Endothelial cell of umbilical vein (primary cell): ENCODE measurements at regions not wholly inside any gene's neighbourhood (a gene's known extent, or its start where the extent isn't known, plus 50 kb on each side); places are given as distances from the start of the nearest gene placed in this dataset.

Experiments
- BruUV-seq: library from RNA; stranded (reverse); fragments of 400-500 nt; replicated peaks from 2 replicates; lab custom pipeline; 2021; lab: Mats Ljungman, UMichigan
- CTCF ChIA-PET: fragments of 300-600, 350-600 bp; sonication (Branson Sonifier 250); formaldehyde crosslinking; loops from one replicate; lab custom pipeline; 2021; ENCODE audit warnings: antibody characterized with exemption, inconsistent platforms; lab: Charles Lee
- POLR2A ChIA-PET: fragments of 300-600, 350-600 bp; sonication (Branson Sonifier 250); formaldehyde crosslinking; loops from one replicate; lab custom pipeline; 2021; ENCODE audit warnings: antibody characterized with exemption, inconsistent platforms; lab: Charles Lee
- DNase-seq: peaks from one replicate; pipeline ENCODE4 v3.0.0-alpha.2; 2011; ENCODE audit warnings: low read depth, low spot score
- FAIRE-seq: peaks from 2 replicates; lab custom pipeline; 2011; peaks lifted over from hg19 to GRCh38; lab: Jason Lieb, UNC
- H2AFZ ChIP-seq: 2 replicates; pipeline ENCODE4 v1.6.0; 2012; ENCODE audit warnings: low read depth, low read length, control low read depth, inconsistent platforms
- H3K27ac ChIP-seq: 2 replicates; pipeline ENCODE4 v1.5.1; 2011; ENCODE audit warnings: low read depth, mild to moderate bottlenecking, control low read depth, low read length, moderate library complexity; ENCODE audit not compliant: insufficient read depth
- H3K27me3 ChIP-seq, 2 experiments: 2 replicates each; pipeline versions ENCODE4 v1.6.0 to v1.6.1; 2011; ENCODE audit warnings: low read length in 2 of 2, mixed read lengths in 1 of 2; ENCODE audit not compliant: control insufficient read depth in 2 of 2, insufficient read depth in 2 of 2
- H3K36me3 ChIP-seq, 2 experiments: 2 replicates in 1 of 2; 3 replicates in 1 of 2; pipeline ENCODE4 v1.5.1; 2011; ENCODE audit warnings: low read length in 2 of 2, mild to moderate bottlenecking in 1 of 2, moderate library complexity in 1 of 2; ENCODE audit not compliant: control insufficient read depth in 2 of 2, insufficient read depth in 2 of 2; ENCODE audit errors: extremely low read depth in 1 of 2
- H3K4me1 ChIP-seq: 3 replicates; pipeline ENCODE4 v1.5.1; 2011; ENCODE audit warnings: mild to moderate bottlenecking, low read length; ENCODE audit not compliant: control insufficient read depth, insufficient read depth; ENCODE audit errors: extremely low read depth
- H3K4me2 ChIP-seq: 2 replicates; pipeline ENCODE4 v1.6.1; 2011; ENCODE audit warnings: low read length, control low read depth, mixed read lengths; ENCODE audit not compliant: insufficient read depth
- H3K4me3 ChIP-seq, 3 experiments: fragments of 200-600 bp in 1 of 3; sonication (generic), shearing (Covaris generic) in 1 of 3; replicated peaks in 1 of 3; 2 replicates each; pipeline ENCODE4 v1.5.1; 2011 to 2016; ENCODE audit warnings: control low read depth in 3 of 3, low read length in 3 of 3, mild to moderate bottlenecking in 2 of 3, inconsistent platforms in 1 of 3, low read depth in 1 of 3, moderate library complexity in 1 of 3; ENCODE audit not compliant: insufficient read depth in 1 of 3
- H3K79me2 ChIP-seq: 2 replicates; pipeline ENCODE4 v1.6.0; 2012; ENCODE audit warnings: low read length, inconsistent platforms; ENCODE audit not compliant: control insufficient read depth, insufficient read depth
- H3K9ac ChIP-seq: replicated peaks from 2 replicates; pipeline ENCODE3; 2011; ENCODE audit warnings: low read length, control low read depth; ENCODE audit not compliant: insufficient read depth; ENCODE audit errors: extremely low read depth
- H3K9me1 ChIP-seq: replicated peaks from 3 replicates; pipeline ENCODE4 v1.6.0; 2011; ENCODE audit warnings: mild to moderate bottlenecking, low read length; ENCODE audit not compliant: control insufficient read depth, insufficient read depth; ENCODE audit errors: extremely low read depth
- H3K9me3 ChIP-seq: replicated peaks from 2 replicates; pipeline ENCODE4 v1.5.1; 2012; ENCODE audit warnings: low read length, inconsistent platforms; ENCODE audit not compliant: control insufficient read depth, insufficient read depth
- H4K20me1 ChIP-seq: replicated peaks from 2 replicates; pipeline ENCODE3; 2011; ENCODE audit warnings: mild to moderate bottlenecking, low read length; ENCODE audit not compliant: control insufficient read depth, insufficient read depth; ENCODE audit errors: extremely low read depth
- JUN ChIP-seq: IDR thresholded peaks from 2 replicates; pipeline ENCODE4 v1.6.1; 2011; ENCODE audit warnings: borderline replicate concordance, low read depth; ENCODE audit not compliant: insufficient read length, insufficient read depth
- POLR2A ChIP-seq: IDR thresholded peaks from 2 replicates; pipeline ENCODE4 v1.6.1; 2012; ENCODE audit warnings: low read depth, mild to moderate bottlenecking, control low read depth, low read length
- dilution Hi-C: fragments of 300-500 bp; cut with MboI; formaldehyde crosslinking; loops from one replicate; pipeline ENCODE4 v1.15.0; 2019; ENCODE audit warnings: low sequenced_read_pairs; ENCODE audit not compliant: extremely low pct_ligation_motif_present
- intact Hi-C: fragments of 100-400 bp; cut with micrococcal nuclease; formaldehyde crosslinking; loops from one replicate; pipeline ENCODE4 v1.10.0; 2022

DNA sequence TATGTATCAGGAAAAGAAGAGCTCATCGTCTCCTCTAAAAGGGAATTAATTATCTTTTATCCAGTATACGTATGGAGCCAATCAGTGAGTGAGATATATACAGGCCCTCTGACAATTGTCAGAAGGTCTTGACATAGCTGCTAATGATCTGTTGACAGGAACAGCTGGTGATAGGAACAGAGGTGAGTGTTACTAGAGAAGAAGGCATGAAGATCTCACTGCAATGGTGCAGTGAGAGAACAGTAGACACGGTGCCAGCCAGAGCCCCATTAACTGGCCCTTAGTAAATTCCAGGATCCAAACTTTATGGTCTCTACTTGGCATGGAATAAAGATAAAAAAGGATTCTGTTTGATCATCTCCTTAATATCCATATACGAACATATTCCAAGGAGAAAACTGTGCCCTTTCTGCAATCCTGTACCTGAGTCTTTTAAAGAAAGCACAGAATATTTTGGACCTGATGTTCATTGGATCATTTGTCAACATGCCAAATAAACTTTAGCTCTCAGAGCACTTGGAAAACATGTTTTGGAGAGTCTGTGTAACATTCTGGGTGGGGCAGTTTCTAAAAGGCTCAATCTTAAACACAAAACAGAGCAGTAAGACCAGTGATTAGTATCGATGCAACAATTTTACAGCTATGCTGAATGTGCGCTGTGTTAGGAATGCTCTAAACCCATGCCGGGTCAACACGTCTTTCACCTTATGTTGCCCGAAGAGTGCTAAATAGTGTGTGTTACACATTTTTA is 135.8 kb upstream of the CITED2 start:
- FAIRE-seq (no peak), DNase-seq (no peak)
- H3K27me3 ChIP-seq = no peaks in the 10 kb centered on the region
- no peaks in the 10 kb centered on the region for H3K79me2 ChIP-seq
- CTCF ChIA-PET = interaction anchor here (1.0 kb wide), 1 partner anchor 137 kb away, joined by 3 read pairs; no protein-coding TSS in a partner anchor
- H3K4me3 ChIP-seq = no peak overlapping the region
- TF ChIP-seq POLR2A (no peak), JUN (no peak)
- no peaks in the 10 kb centered on the region for H3K9me1 ChIP-seq
- H3K27ac ChIP-seq = no peak overlapping the region
- H3K36me3 ChIP-seq = no peaks in the 10 kb centered on the region
- H3K9ac ChIP-seq = no peak overlapping the region
- H4K20me1 ChIP-seq = no peaks in the 10 kb centered on the region
- dilution Hi-C loops (no loop called here), intact Hi-C loops (no loop called here)
- H3K9me3 ChIP-seq = no peaks in the 10 kb centered on the region
- no TSS peak for BruUV-seq
- no peak overlapping the region for H2AFZ ChIP-seq
- POLR2A ChIA-PET = no interaction called here
- H3K4me1 ChIP-seq = no peaks in the 10 kb centered on the region
- H3K4me2 ChIP-seq = no peak overlapping the region

DNA sequence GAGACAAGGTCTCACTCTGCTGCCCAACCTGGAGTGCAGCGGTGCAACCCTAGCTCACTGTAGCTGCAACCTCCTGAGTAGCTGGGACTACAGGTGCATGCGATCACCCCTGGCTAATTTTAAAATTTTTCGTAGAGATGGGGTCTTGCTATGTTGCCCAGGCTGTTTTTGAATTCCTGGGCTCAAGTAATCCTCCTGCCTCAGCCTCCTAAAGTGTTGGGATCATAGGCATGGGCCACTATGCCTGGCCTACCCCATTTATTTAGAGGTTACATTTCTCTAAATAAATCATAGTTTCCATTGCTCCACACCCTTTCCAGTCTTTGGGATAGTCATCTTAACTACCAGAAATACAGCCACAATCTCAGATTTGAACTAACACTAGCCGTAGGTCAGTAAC is 134.7 kb upstream of the CITED2 start:
- no peak overlapping the region for H3K27ac ChIP-seq
- no peaks in the 10 kb centered on the region for H4K20me1 ChIP-seq
- dilution Hi-C loops (no loop called here), intact Hi-C loops (no loop called here)
- no peaks in the 10 kb centered on the region for H3K79me2 ChIP-seq
- H3K27me3 ChIP-seq = no peaks in the 10 kb centered on the region
- no TSS peak for BruUV-seq
- CTCF ChIA-PET = no interaction called here
- TF ChIP-seq JUN = no peak
- no peak for DNase-seq
- FAIRE-seq = no peak
- no peak overlapping the region for H3K4me2 ChIP-seq
- H3K9me1 ChIP-seq = no peaks in the 10 kb centered on the region
- H3K36me3 ChIP-seq = no peaks in the 10 kb centered on the region
- H2AFZ ChIP-seq = no peak overlapping the region
- no peaks in the 10 kb centered on the region for H3K9me3 ChIP-seq
- H3K4me1 ChIP-seq = no peaks in the 10 kb centered on the region
- H3K4me3 ChIP-seq = no peak overlapping the region
- no peak overlapping the region for H3K9ac ChIP-seq
- POLR2A ChIA-PET = no interaction called here
